ENCODE measurements at regions not wholly inside any gene's neighbourhood (a gene's known extent, or its start where the extent isn't known, plus 50 kb on each side); places are given as distances from the start of the nearest gene placed in this dataset.
A peak's percentile ranks its signal among the peaks of the same experiment; 100 is the strongest.

GRCh38 chr1:93013145-93014065 lies 52.1 kb upstream of the DIPK1A start:
- Mint-ChIP-seq H3K4me1 (no peaks in the 10 kb centered on the region), H3K27ac (ENCODE audit: low read depth) (no peak overlapping the region), H3K4me3 (no peak overlapping the region), H3K27me3 (peaks cover 31% of the 10 kb centered on the region), H3K9me3 (no peaks in the 10 kb centered on the region), H3K36me3 (ENCODE audit: insufficient read depth) (no peaks in the 10 kb centered on the region)
- ATAC-seq (replicated peaks; ENCODE audit: extremely low read depth, poor library complexity, severe bottlenecking) (no peak), DNase-seq (ENCODE audit: low spot score in 2 of 2) (no peak)

- no peaks in the 10 kb centered on the region for H3K36me3 Mint-ChIP-seq (ENCODE audit: insufficient read depth)
- no peaks in the 10 kb centered on the region for H3K4me1 Mint-ChIP-seq
Observed at GRCh38 chr1:93014168-93014567, 52.9 kb upstream of the DIPK1A start.

GRCh38 chr1:93015590-93015989 lies 54.3 kb upstream of the DIPK1A start:
- DNase-seq (ENCODE audit: low spot score in 2 of 2): no peak
- Mint-ChIP-seq H3K27me3 (peaks cover 26% of the 10 kb centered on the region), H3K9me3 (no peaks in the 10 kb centered on the region), H3K27ac (ENCODE audit: low read depth) (no peak overlapping the region), H3K36me3 (ENCODE audit: insufficient read depth) (no peaks in the 10 kb centered on the region), H3K4me1 (no peaks in the 10 kb centered on the region), H3K4me3 (no peak overlapping the region)
- no peak for ATAC-seq (replicated peaks; ENCODE audit: extremely low read depth, poor library complexity, severe bottlenecking)

More at GRCh38 chr1:93014168-93014567, 52.9 kb upstream of the DIPK1A start:
- Mint-ChIP-seq H3K27me3 (peaks cover 26% of the 10 kb centered on the region), H3K9me3 (no peaks in the 10 kb centered on the region), H3K4me3 (no peak overlapping the region), H3K27ac (ENCODE audit: low read depth) (peak overlapping the region; percentile 21)
- DNase-seq (ENCODE audit: low spot score in 2 of 2): no peak
- ATAC-seq (replicated peaks; ENCODE audit: extremely low read depth, poor library complexity, severe bottlenecking): no peak

- Mint-ChIP-seq H3K36me3 (ENCODE audit: insufficient read depth) (no peaks in the 10 kb centered on the region), H3K27ac (ENCODE audit: low read depth) (no peak overlapping the region), H3K4me3 (no peak overlapping the region), H3K4me1 (no peaks in the 10 kb centered on the region), H3K9me3 (no peaks in the 10 kb centered on the region), H3K27me3 (peaks cover 26% of the 10 kb centered on the region)
- DNase-seq (ENCODE audit: low spot score in 2 of 2): no peak
- ATAC-seq (replicated peaks; ENCODE audit: extremely low read depth, poor library complexity, severe bottlenecking): no peak
Observed at GRCh38 chr1:93016171-93016570, 54.9 kb upstream of the DIPK1A start.

- Mint-ChIP-seq H3K27ac (ENCODE audit: low read depth) (no peak overlapping the region), H3K4me1 (no peaks in the 10 kb centered on the region), H3K36me3 (ENCODE audit: insufficient read depth) (no peaks in the 10 kb centered on the region), H3K27me3 (peaks cover 15% of the 10 kb centered on the region), H3K4me3 (no peak overlapping the region), H3K9me3 (no peaks in the 10 kb centered on the region)
- ATAC-seq (replicated peaks; ENCODE audit: extremely low read depth, poor library complexity, severe bottlenecking) (no peak), DNase-seq (ENCODE audit: low spot score in 2 of 2) (no peak)
Observed at GRCh38 chr1:93021539-93022134, 57.4 kb upstream of the MTF2 start.

GRCh38 chr1:93022580-93022979 lies 56.5 kb upstream of the MTF2 start:
- no peaks in the 10 kb centered on the region for H3K36me3 Mint-ChIP-seq (ENCODE audit: insufficient read depth)
- H3K27me3 Mint-ChIP-seq: peaks cover 5% of the 10 kb centered on the region
- no peak for ATAC-seq (replicated peaks; ENCODE audit: extremely low read depth, poor library complexity, severe bottlenecking)
- no peak overlapping the region for H3K27ac Mint-ChIP-seq (ENCODE audit: low read depth)
- DNase-seq (ENCODE audit: low spot score in 2 of 2): no peak
- H3K9me3 Mint-ChIP-seq: no peaks in the 10 kb centered on the region
- no peaks in the 10 kb centered on the region for H3K4me1 Mint-ChIP-seq
- H3K4me3 Mint-ChIP-seq: no peak overlapping the region

- H3K27me3 Mint-ChIP-seq: no peaks in the 10 kb centered on the region
- no peak for ATAC-seq (replicated peaks; ENCODE audit: extremely low read depth, poor library complexity, severe bottlenecking)
Observed at GRCh38 chr1:93023281-93023680, 55.8 kb upstream of the MTF2 start.

GRCh38 chr1:93025572-93025971 lies 53.5 kb upstream of the MTF2 start:
- Mint-ChIP-seq H3K4me1 (peaks cover 7% of the 10 kb centered on the region), H3K4me3 (no peak overlapping the region), H3K36me3 (ENCODE audit: insufficient read depth) (no peaks in the 10 kb centered on the region), H3K27ac (ENCODE audit: low read depth) (no peak overlapping the region), H3K9me3 (no peaks in the 10 kb centered on the region), H3K27me3 (no peaks in the 10 kb centered on the region)
- ATAC-seq (replicated peaks; ENCODE audit: extremely low read depth, poor library complexity, severe bottlenecking) (no peak), DNase-seq (ENCODE audit: low spot score in 2 of 2) (no peak)

More at GRCh38 chr1:93023281-93023680, 55.8 kb upstream of the MTF2 start:
- Mint-ChIP-seq H3K4me1 (no peaks in the 10 kb centered on the region), H3K36me3 (ENCODE audit: insufficient read depth) (no peaks in the 10 kb centered on the region), H3K4me3 (no peak overlapping the region), H3K9me3 (no peaks in the 10 kb centered on the region), H3K27ac (ENCODE audit: low read depth) (no peak overlapping the region)
- DNase-seq (ENCODE audit: low spot score in 2 of 2): no peak

- Mint-ChIP-seq H3K36me3 (ENCODE audit: insufficient read depth) (no peaks in the 10 kb centered on the region), H3K27ac (ENCODE audit: low read depth) (no peak overlapping the region), H3K27me3 (no peaks in the 10 kb centered on the region), H3K9me3 (no peaks in the 10 kb centered on the region), H3K4me3 (no peak overlapping the region), H3K4me1 (peaks cover 7% of the 10 kb centered on the region)
- DNase-seq (ENCODE audit: low spot score in 2 of 2): no peak
- no peak for ATAC-seq (replicated peaks; ENCODE audit: extremely low read depth, poor library complexity, severe bottlenecking)
Observed at GRCh38 chr1:93028542-93028941, 50.5 kb upstream of the MTF2 start.
